ENCODE measurements at regions not wholly inside any gene's neighbourhood (a gene's known extent, or its start where the extent isn't known, plus 50 kb on each side); places are given as distances from the start of the nearest gene placed in this dataset.

- Histone ChIP-seq H3K9me3 (ENCODE audit: control insufficient read depth, insufficient read depth, low read depth, low read length) (no peaks in the 10 kb centered on the region), H3K4me3 (ENCODE audit: low read depth, low read length) (no peak overlapping the region), H3K4me1 (ENCODE audit: control insufficient read depth, insufficient read depth, low read length) (no peaks in the 10 kb centered on the region), H3K36me3 (ENCODE audit: control insufficient read depth in 2 of 2, insufficient read depth in 1 of 2, low read length in 2 of 2) (no peaks in the 10 kb centered on the region), H3K27ac (ENCODE audit: extremely low read depth, low read depth, low read length) (no peak overlapping the region)
- POLR2A ChIA-PET = no interaction called here
- CTCF ChIA-PET = no interaction called here
- no peak for TF ChIP-seq ZNF585B (tag by site-specific recombination; IDR thresholded peaks at IDR 0.05)
- no peak for TF ChIP-seq ZNF157 (tag by site-specific recombination; IDR thresholded peaks at IDR 0.05)
- no peak for TF ChIP-seq ZNF777 (tag by site-specific recombination; IDR thresholded peaks at IDR 0.05; ENCODE audit: borderline replicate concordance)
- TF ChIP-seq ZNF521 (tag by site-specific recombination; IDR thresholded peaks at IDR 0.05) = no peak
- TF ChIP-seq ZNF560 (tag by site-specific recombination; IDR thresholded peaks at IDR 0.05; ENCODE audit: borderline replicate concordance) = no peak
- TF ChIP-seq ZNF677 (tag by site-specific recombination; IDR thresholded peaks at IDR 0.05) = no peak
- no peak for TF ChIP-seq ZNF114 (tag by site-specific recombination; IDR thresholded peaks at IDR 0.05)
- no peak for TF ChIP-seq ZNF133 (tag by site-specific recombination; IDR thresholded peaks at IDR 0.05)
- no peak for TF ChIP-seq ZNF76 (tag by site-specific recombination; IDR thresholded peaks at IDR 0.05; ENCODE audit: borderline replicate concordance, low read depth)
Measured at GRCh38 chr13:105050686-105051085, 1484.8 kb downstream of the EFNB2 start.

GRCh38 chr13:105048677-105049076, 1486.8 kb downstream of the EFNB2 start:
- CTCF ChIA-PET = interaction anchor here (1.2 kb wide), 1 partner anchor 54 kb away, joined by 3 read pairs; no protein-coding TSS in a partner anchor
- no peak overlapping the region for H3K27ac ChIP-seq (ENCODE audit: extremely low read depth, low read depth, low read length)

More at GRCh38 chr13:105048677-105049076, 1486.8 kb downstream of the EFNB2 start:
- no peaks in the 10 kb centered on the region for H3K36me3 ChIP-seq (ENCODE audit: control insufficient read depth in 2 of 2, insufficient read depth in 1 of 2, low read length in 2 of 2)
- no peak overlapping the region for H3K4me3 ChIP-seq (ENCODE audit: low read depth, low read length)
- no peaks in the 10 kb centered on the region for H3K9me3 ChIP-seq (ENCODE audit: control insufficient read depth, insufficient read depth, low read depth, low read length)
- H3K4me1 ChIP-seq (ENCODE audit: control insufficient read depth, insufficient read depth, low read length) = no peaks in the 10 kb centered on the region
- POLR2A ChIA-PET = no interaction called here
- no peak for TF ChIP-seq BCL11A (tag by site-specific recombination; IDR thresholded peaks at IDR 0.05; ENCODE audit: low read depth)
- TF ChIP-seq SCRT1 (tag by site-specific recombination; IDR thresholded peaks at IDR 0.05; ENCODE audit: borderline replicate concordance) = no peak
- no peak for TF ChIP-seq ZSCAN16 (tag by site-specific recombination; IDR thresholded peaks at IDR 0.05)
- no peak for TF ChIP-seq SALL2 (tag by site-specific recombination; IDR thresholded peaks at IDR 0.05; ENCODE audit: borderline replicate concordance)
- TF ChIP-seq, protein P1, sequence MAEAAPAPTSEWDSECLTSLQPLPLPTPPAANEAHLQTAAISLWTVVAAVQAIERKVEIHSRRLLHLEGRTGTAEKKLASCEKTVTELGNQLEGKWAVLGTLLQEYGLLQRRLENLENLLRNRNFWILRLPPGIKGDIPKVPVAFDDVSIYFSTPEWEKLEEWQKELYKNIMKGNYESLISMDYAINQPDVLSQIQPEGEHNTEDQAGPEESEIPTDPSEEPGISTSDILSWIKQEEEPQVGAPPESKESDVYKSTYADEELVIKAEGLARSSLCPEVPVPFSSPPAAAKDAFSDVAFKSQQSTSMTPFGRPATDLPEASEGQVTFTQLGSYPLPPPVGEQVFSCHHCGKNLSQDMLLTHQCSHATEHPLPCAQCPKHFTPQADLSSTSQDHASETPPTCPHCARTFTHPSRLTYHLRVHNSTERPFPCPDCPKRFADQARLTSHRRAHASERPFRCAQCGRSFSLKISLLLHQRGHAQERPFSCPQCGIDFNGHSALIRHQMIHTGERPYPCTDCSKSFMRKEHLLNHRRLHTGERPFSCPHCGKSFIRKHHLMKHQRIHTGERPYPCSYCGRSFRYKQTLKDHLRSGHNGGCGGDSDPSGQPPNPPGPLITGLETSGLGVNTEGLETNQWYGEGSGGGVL (tag by site-specific recombination; IDR thresholded peaks at IDR 0.05) = no peak
- TF ChIP-seq, protein P2, sequence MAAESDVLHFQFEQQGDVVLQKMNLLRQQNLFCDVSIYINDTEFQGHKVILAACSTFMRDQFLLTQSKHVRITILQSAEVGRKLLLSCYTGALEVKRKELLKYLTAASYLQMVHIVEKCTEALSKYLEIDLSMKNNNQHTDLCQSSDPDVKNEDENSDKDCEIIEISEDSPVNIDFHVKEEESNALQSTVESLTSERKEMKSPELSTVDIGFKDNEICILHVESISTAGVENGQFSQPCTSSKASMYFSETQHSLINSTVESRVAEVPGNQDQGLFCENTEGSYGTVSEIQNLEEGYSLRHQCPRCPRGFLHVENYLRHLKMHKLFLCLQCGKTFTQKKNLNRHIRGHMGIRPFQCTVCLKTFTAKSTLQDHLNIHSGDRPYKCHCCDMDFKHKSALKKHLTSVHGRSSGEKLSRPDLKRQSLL (tag by site-specific recombination; IDR thresholded peaks at IDR 0.05) = no peak
- no peak for TF ChIP-seq ZSCAN18 (tag by site-specific recombination; IDR thresholded peaks at IDR 0.05)
- TF ChIP-seq, protein P3, sequence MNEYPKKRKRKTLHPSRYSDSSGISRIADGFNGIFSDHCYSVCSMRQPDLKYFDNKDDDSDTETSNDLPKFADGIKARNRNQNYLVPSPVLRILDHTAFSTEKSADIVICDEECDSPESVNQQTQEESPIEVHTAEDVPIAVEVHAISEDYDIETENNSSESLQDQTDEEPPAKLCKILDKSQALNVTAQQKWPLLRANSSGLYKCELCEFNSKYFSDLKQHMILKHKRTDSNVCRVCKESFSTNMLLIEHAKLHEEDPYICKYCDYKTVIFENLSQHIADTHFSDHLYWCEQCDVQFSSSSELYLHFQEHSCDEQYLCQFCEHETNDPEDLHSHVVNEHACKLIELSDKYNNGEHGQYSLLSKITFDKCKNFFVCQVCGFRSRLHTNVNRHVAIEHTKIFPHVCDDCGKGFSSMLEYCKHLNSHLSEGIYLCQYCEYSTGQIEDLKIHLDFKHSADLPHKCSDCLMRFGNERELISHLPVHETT (tag by site-specific recombination; IDR thresholded peaks at IDR 0.05) = no peak
- no peak for TF ChIP-seq ZBTB7A (tag by site-specific recombination; IDR thresholded peaks at IDR 0.05; ENCODE audit: low read depth)
- no peak for TF ChIP-seq HIC1 (tag by site-specific recombination; IDR thresholded peaks at IDR 0.05)
- no peak for TF ChIP-seq ZNF239 (tag by site-specific recombination; IDR thresholded peaks at IDR 0.05)
- TF ChIP-seq, protein P4, sequence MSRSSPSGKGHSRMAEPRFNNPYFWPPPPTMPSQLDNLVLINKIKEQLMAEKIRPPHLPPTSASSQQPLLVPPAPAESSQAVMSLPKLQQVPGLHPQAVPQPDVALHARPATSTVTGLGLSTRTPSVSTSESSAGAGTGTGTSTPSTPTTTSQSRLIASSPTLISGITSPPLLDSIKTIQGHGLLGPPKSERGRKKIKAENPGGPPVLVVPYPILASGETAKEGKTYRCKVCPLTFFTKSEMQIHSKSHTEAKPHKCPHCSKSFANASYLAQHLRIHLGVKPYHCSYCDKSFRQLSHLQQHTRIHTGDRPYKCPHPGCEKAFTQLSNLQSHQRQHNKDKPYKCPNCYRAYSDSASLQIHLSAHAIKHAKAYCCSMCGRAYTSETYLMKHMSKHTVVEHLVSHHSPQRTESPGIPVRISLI (tag by site-specific recombination; IDR thresholded peaks at IDR 0.05) = no peak
- TF ChIP-seq ZFP37 (tag by site-specific recombination; IDR thresholded peaks at IDR 0.05) = no peak
